Vagina (tissue), 2 donors: ENCODE measurements at regions not wholly inside any gene's neighbourhood (a gene's known extent, or its start where the extent isn't known, plus 50 kb on each side); places are given as distances from the start of the nearest gene placed in this dataset.
"Not testable (repeated sequence)": the region's sequence is repeated elsewhere in the genome, so short reads cannot be mapped to it uniquely, and the experiment has no call there.

Experiments
- DNase-seq, 2 donors: peaks; one replicate each; pipeline ENCODE4 v3.0.0-alpha.2; 2017; ENCODE audit errors: extremely low spot score in 2 of 2
- H3K27ac ChIP-seq: fragments of 200-600 bp; sonication (generic); one replicate; pipeline ENCODE4 v1.5.1; 2019
- H3K27me3 ChIP-seq: fragments of 200-600 bp; sonication (generic); one replicate; pipeline ENCODE4 v1.5.1; 2019
- H3K36me3 ChIP-seq, 2 donors: fragments of 200-600 bp; sonication (generic); one replicate each; pipeline ENCODE4 v1.5.1; 2017 to 2019
- H3K4me1 ChIP-seq: fragments of 200-600 bp; sonication (generic); one replicate; pipeline ENCODE4 v1.5.1; 2019
- H3K4me3 ChIP-seq, 2 donors: fragments of 200-600 bp; sonication (generic); 1 replicate in 1 of 2; 2 replicates in 1 of 2; pipeline ENCODE4 v1.5.1; 2016 to 2019
- H3K9me3 ChIP-seq: fragments of 200-600 bp; sonication (generic); one replicate; pipeline ENCODE4 v1.5.1; 2019
- POLR2A ChIP-seq, 2 donors: fragments of 450-650 bp; IDR thresholded peaks; one replicate each; pipeline ENCODE4 v1.6.1; 2017; ENCODE audit warnings: antibody characterized with exemption in 2 of 2, mild to moderate bottlenecking in 2 of 2, moderate library complexity in 2 of 2
- POLR2AphosphoS5 ChIP-seq, 2 donors: sonication (generic); formaldehyde crosslinking; IDR thresholded peaks; one replicate each; pipeline ENCODE4 v1.9.0; 2017; ENCODE audit warnings: antibody characterized with exemption in 2 of 2, mild to moderate bottlenecking in 2 of 2, low read depth in 1 of 2; ENCODE audit not compliant: insufficient read depth in 1 of 2
- intact Hi-C: fragments of 100-400 bp; cut with DNase I; formaldehyde crosslinking; loops from one replicate; pipeline ENCODE4 v1.15.1; 2023
- TF ChIP-seq, protein P1 (sequence below), 3 experiments: fragments of 450-650 bp in 2 of 3; fragments of 200-600 bp in 1 of 3; sonication (generic) in 1 of 3; IDR thresholded peaks; one replicate each; pipeline ENCODE4 v1.5.1; 2017 to 2019; ENCODE audit warnings: antibody characterized with exemption in 3 of 3, mild to moderate bottlenecking in 2 of 3, moderate library complexity in 2 of 3

- no peak overlapping the region for H3K4me3 ChIP-seq
- TF ChIP-seq POLR2AphosphoS5 (IDR thresholded peaks at IDR 0.05; ENCODE audit: insufficient read depth in 1 of 2, low read depth in 1 of 2) (no peak), POLR2A (IDR thresholded peaks at IDR 0.05) (no peak)
- TF ChIP-seq, protein P1, sequence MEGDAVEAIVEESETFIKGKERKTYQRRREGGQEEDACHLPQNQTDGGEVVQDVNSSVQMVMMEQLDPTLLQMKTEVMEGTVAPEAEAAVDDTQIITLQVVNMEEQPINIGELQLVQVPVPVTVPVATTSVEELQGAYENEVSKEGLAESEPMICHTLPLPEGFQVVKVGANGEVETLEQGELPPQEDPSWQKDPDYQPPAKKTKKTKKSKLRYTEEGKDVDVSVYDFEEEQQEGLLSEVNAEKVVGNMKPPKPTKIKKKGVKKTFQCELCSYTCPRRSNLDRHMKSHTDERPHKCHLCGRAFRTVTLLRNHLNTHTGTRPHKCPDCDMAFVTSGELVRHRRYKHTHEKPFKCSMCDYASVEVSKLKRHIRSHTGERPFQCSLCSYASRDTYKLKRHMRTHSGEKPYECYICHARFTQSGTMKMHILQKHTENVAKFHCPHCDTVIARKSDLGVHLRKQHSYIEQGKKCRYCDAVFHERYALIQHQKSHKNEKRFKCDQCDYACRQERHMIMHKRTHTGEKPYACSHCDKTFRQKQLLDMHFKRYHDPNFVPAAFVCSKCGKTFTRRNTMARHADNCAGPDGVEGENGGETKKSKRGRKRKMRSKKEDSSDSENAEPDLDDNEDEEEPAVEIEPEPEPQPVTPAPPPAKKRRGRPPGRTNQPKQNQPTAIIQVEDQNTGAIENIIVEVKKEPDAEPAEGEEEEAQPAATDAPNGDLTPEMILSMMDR (IDR thresholded peaks at IDR 0.05): no peak
- no peak for DNase-seq
- intact Hi-C loops: no loop called here
- no peaks in the 10 kb centered on the region for H3K9me3 ChIP-seq
- no peaks in the 10 kb centered on the region for H3K27me3 ChIP-seq
- H3K4me1 ChIP-seq: peaks cover 9% of the 10 kb centered on the region
- no peaks in the 10 kb centered on the region for H3K36me3 ChIP-seq
- no peak overlapping the region for H3K27ac ChIP-seq
Observed at GRCh38 chr4:141473026-141473540, 163.3 kb upstream of the IL15 start.

DNA sequence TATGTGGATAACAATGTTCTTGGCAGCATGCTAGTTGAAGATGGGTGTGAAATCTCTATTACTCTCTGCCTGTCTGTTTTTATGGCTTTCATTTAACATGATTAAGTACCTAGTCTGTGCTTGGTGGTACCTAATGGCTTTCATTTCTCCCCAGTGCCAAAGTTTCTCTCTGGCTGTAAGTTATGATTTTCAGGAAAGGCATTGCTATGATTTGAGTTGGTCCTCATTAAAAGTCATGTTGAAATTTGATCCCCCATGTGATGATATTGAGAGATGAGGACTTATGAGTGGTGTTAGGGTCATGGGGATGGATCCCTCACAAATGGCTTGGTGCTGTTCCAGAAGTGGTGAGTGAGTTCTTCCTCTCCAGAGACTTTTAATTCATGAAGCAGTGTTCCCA is 162.4 kb upstream of the IL15 start:
- H3K4me3 ChIP-seq: no peak overlapping the region
- intact Hi-C loops: no loop called here
- H3K27me3 ChIP-seq: no peaks in the 10 kb centered on the region
- DNase-seq: no peak
- H3K36me3 ChIP-seq: no peaks in the 10 kb centered on the region
- H3K27ac ChIP-seq: no peak overlapping the region
- peak in 1 of 2 donors; percentile 25 for TF ChIP-seq POLR2AphosphoS5 (IDR thresholded peaks at IDR 0.05; ENCODE audit: insufficient read depth in 1 of 2, low read depth in 1 of 2)
- TF ChIP-seq, protein P1 (IDR thresholded peaks at IDR 0.05): no peak
- H3K9me3 ChIP-seq: no peaks in the 10 kb centered on the region
- H3K4me1 ChIP-seq: peaks cover 9% of the 10 kb centered on the region

DNA sequence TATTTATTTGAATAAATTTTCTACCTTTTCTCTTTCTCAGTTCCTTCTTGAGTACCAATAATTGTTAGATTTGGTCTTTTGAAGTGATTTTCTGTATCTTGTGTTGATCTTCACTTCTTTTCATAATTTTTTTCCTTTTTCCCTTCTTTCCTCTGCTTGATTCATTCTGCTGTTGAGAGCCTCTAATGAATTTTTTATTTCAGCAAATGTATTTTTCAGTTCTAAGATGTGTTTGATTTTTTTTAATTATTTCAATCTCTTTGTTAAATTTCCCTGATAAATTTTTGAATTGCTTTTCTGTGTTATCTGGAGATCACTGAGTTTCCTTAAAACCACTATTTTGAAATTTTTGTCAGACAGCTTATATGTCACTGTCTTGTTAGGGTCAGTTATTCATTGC is 155.4 kb upstream of the IL15 start:
- intact Hi-C loops: loop anchor here (5.0 kb wide), 1 partner anchor 1689 kb away; no protein-coding TSS in a partner anchor
- Histone ChIP-seq H3K27ac (no peak overlapping the region), H3K27me3 (no peaks in the 10 kb centered on the region), H3K36me3 (no peaks in the 10 kb centered on the region), H3K9me3 (peaks cover 9% of the 10 kb centered on the region), H3K4me3 (no peak overlapping the region), H3K4me1 (no peaks in the 10 kb centered on the region)
- TF ChIP-seq POLR2A (IDR thresholded peaks at IDR 0.05): no peak
- TF ChIP-seq POLR2AphosphoS5 (IDR thresholded peaks at IDR 0.05; ENCODE audit: insufficient read depth in 1 of 2, low read depth in 1 of 2): no peak
- TF ChIP-seq, protein P1 (IDR thresholded peaks at IDR 0.05): no peak
- no peak for DNase-seq

DNA sequence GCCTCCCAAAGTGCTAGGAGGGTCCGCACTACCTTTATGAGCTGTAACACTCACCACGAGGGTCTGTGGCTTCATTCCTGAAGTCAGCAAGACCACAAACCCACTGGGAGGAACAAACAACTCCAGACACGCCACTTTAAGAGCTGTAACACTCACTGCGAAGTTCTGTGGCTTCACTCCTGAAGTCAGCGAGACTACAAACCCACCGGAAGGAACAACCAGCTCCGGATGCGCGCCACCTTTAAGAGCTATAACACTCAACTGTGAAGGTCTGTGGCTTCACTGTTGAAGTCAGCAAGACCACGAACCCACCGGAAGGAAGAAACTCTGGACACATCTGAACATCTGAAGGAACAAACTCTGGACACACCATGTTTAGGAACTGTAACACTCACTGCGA is 152.1 kb upstream of the IL15 start:
- H3K9me3 ChIP-seq, H3K27me3 ChIP-seq, H3K4me1 ChIP-seq, H3K36me3 ChIP-seq, H3K27ac ChIP-seq, DNase-seq, H3K4me3 ChIP-seq: not testable (repeated sequence)
- intact Hi-C loops: loop anchor here (5.0 kb wide), 1 partner anchor 1692 kb away; no protein-coding TSS in a partner anchor

- TF ChIP-seq POLR2AphosphoS5 (IDR thresholded peaks at IDR 0.05; ENCODE audit: insufficient read depth in 1 of 2, low read depth in 1 of 2) (no peak), POLR2A (IDR thresholded peaks at IDR 0.05) (no peak)
- TF ChIP-seq, protein P1 (IDR thresholded peaks at IDR 0.05): no peak
- intact Hi-C loops: no loop called here
- Histone ChIP-seq H3K4me3 (no peak overlapping the region), H3K36me3 (no peaks in the 10 kb centered on the region), H3K27me3 (no peaks in the 10 kb centered on the region), H3K4me1 (no peaks in the 10 kb centered on the region), H3K9me3 (no peaks in the 10 kb centered on the region), H3K27ac (no peak overlapping the region)
- no peak for DNase-seq
Observed at GRCh38 chr4:141486375-141486997, 149.9 kb upstream of the IL15 start.
